SK-N-MC (cell line): ENCODE measurements at regions not wholly inside any gene's neighbourhood (a gene's known extent, or its start where the extent isn't known, plus 50 kb on each side); places are given as distances from the start of the nearest gene placed in this dataset.

Experiments
- EZH2 ChIP-seq: fragments of 200-600 bp; sonication (generic); IDR thresholded peaks from one replicate; pipeline ENCODE4 v1.6.1; 2017; ENCODE audit warnings: antibody characterized with exemption
- FOXP2 ChIP-seq: optimal IDR thresholded peaks from 2 replicates; pipeline ENCODE3; 2011; ENCODE audit warnings: mild to moderate bottlenecking, moderate library complexity; ENCODE audit not compliant: insufficient read depth; ENCODE audit errors: extremely low read length, control extremely low read depth
- POLR2AphosphoS5 ChIP-seq: IDR thresholded peaks from 2 replicates; pipeline ENCODE4 v1.6.1; 2012; ENCODE audit warnings: mild to moderate bottlenecking, low read depth, low read length, borderline replicate concordance

GRCh38 chr5:3780278-3780677 is 184.6 kb downstream of the IRX1 start:
- TF ChIP-seq EZH2 (no peak), POLR2AphosphoS5 (no peak), FOXP2 (no peak)
